Endothelial cell of umbilical vein (primary cell): ENCODE measurements at regions not wholly inside any gene's neighbourhood (a gene's known extent, or its start where the extent isn't known, plus 50 kb on each side); places are given as distances from the start of the nearest gene placed in this dataset.

Experiments
- BruUV-seq: library from RNA; stranded (reverse); fragments of 400-500 nt; replicated peaks from 2 replicates; lab custom pipeline; 2021; lab: Mats Ljungman, UMichigan
- CTCF ChIA-PET: fragments of 300-600, 350-600 bp; sonication (Branson Sonifier 250); formaldehyde crosslinking; loops from one replicate; lab custom pipeline; 2021; ENCODE audit warnings: antibody characterized with exemption, inconsistent platforms; lab: Charles Lee
- POLR2A ChIA-PET: fragments of 300-600, 350-600 bp; sonication (Branson Sonifier 250); formaldehyde crosslinking; loops from one replicate; lab custom pipeline; 2021; ENCODE audit warnings: antibody characterized with exemption, inconsistent platforms; lab: Charles Lee
- DNase-seq: peaks from one replicate; pipeline ENCODE4 v3.0.0-alpha.2; 2011; ENCODE audit warnings: low read depth, low spot score
- FAIRE-seq: peaks from 2 replicates; lab custom pipeline; 2011; peaks lifted over from hg19 to GRCh38; lab: Jason Lieb, UNC
- H2AFZ ChIP-seq: 2 replicates; pipeline ENCODE4 v1.6.0; 2012; ENCODE audit warnings: low read depth, low read length, control low read depth, inconsistent platforms
- H3K27ac ChIP-seq: 2 replicates; pipeline ENCODE4 v1.5.1; 2011; ENCODE audit warnings: low read depth, mild to moderate bottlenecking, control low read depth, low read length, moderate library complexity; ENCODE audit not compliant: insufficient read depth
- H3K27me3 ChIP-seq, 2 experiments: 2 replicates each; pipeline versions ENCODE4 v1.6.0 to v1.6.1; 2011; ENCODE audit warnings: low read length in 2 of 2, mixed read lengths in 1 of 2; ENCODE audit not compliant: control insufficient read depth in 2 of 2, insufficient read depth in 2 of 2
- H3K36me3 ChIP-seq, 2 experiments: 2 replicates in 1 of 2; 3 replicates in 1 of 2; pipeline ENCODE4 v1.5.1; 2011; ENCODE audit warnings: low read length in 2 of 2, mild to moderate bottlenecking in 1 of 2, moderate library complexity in 1 of 2; ENCODE audit not compliant: control insufficient read depth in 2 of 2, insufficient read depth in 2 of 2; ENCODE audit errors: extremely low read depth in 1 of 2
- H3K4me1 ChIP-seq: 3 replicates; pipeline ENCODE4 v1.5.1; 2011; ENCODE audit warnings: mild to moderate bottlenecking, low read length; ENCODE audit not compliant: control insufficient read depth, insufficient read depth; ENCODE audit errors: extremely low read depth
- H3K4me2 ChIP-seq: 2 replicates; pipeline ENCODE4 v1.6.1; 2011; ENCODE audit warnings: low read length, control low read depth, mixed read lengths; ENCODE audit not compliant: insufficient read depth
- H3K4me3 ChIP-seq, 3 experiments: fragments of 200-600 bp in 1 of 3; sonication (generic), shearing (Covaris generic) in 1 of 3; replicated peaks in 1 of 3; 2 replicates each; pipeline ENCODE4 v1.5.1; 2011 to 2016; ENCODE audit warnings: control low read depth in 3 of 3, low read length in 3 of 3, mild to moderate bottlenecking in 2 of 3, inconsistent platforms in 1 of 3, low read depth in 1 of 3, moderate library complexity in 1 of 3; ENCODE audit not compliant: insufficient read depth in 1 of 3
- H3K79me2 ChIP-seq: 2 replicates; pipeline ENCODE4 v1.6.0; 2012; ENCODE audit warnings: low read length, inconsistent platforms; ENCODE audit not compliant: control insufficient read depth, insufficient read depth
- H3K9ac ChIP-seq: replicated peaks from 2 replicates; pipeline ENCODE3; 2011; ENCODE audit warnings: low read length, control low read depth; ENCODE audit not compliant: insufficient read depth; ENCODE audit errors: extremely low read depth
- H3K9me1 ChIP-seq: replicated peaks from 3 replicates; pipeline ENCODE4 v1.6.0; 2011; ENCODE audit warnings: mild to moderate bottlenecking, low read length; ENCODE audit not compliant: control insufficient read depth, insufficient read depth; ENCODE audit errors: extremely low read depth
- H3K9me3 ChIP-seq: replicated peaks from 2 replicates; pipeline ENCODE4 v1.5.1; 2012; ENCODE audit warnings: low read length, inconsistent platforms; ENCODE audit not compliant: control insufficient read depth, insufficient read depth
- H4K20me1 ChIP-seq: replicated peaks from 2 replicates; pipeline ENCODE3; 2011; ENCODE audit warnings: mild to moderate bottlenecking, low read length; ENCODE audit not compliant: control insufficient read depth, insufficient read depth; ENCODE audit errors: extremely low read depth
- EZH2 ChIP-seq: IDR thresholded peaks from 2 replicates; pipeline ENCODE4 v1.6.1; 2012; ENCODE audit warnings: borderline replicate concordance, low read depth, mild to moderate bottlenecking, moderate library complexity, low read length, inconsistent platforms; ENCODE audit not compliant: severe bottlenecking
- FOS ChIP-seq: IDR thresholded peaks from 2 replicates; pipeline ENCODE4 v1.6.1; 2011; ENCODE audit warnings: mild to moderate bottlenecking, low read length, moderate library complexity, borderline replicate concordance; ENCODE audit not compliant: insufficient read depth
- GATA2 ChIP-seq: IDR thresholded peaks from 2 replicates; pipeline ENCODE4 v1.7.0; 2011; ENCODE audit warnings: low read depth, mild to moderate bottlenecking, moderate library complexity, mixed read lengths, low read length; ENCODE audit not compliant: insufficient read length, insufficient read depth
- JUN ChIP-seq: IDR thresholded peaks from 2 replicates; pipeline ENCODE4 v1.6.1; 2011; ENCODE audit warnings: borderline replicate concordance, low read depth; ENCODE audit not compliant: insufficient read length, insufficient read depth
- MYC ChIP-seq: IDR thresholded peaks from one replicate; pipeline ENCODE4 v1.6.1; 2011; ENCODE audit warnings: mild to moderate bottlenecking, low read depth, low read length
- POLR2A ChIP-seq: IDR thresholded peaks from 2 replicates; pipeline ENCODE4 v1.6.1; 2012; ENCODE audit warnings: low read depth, mild to moderate bottlenecking, control low read depth, low read length
- POLR2AphosphoS5 ChIP-seq: IDR thresholded peaks from 2 replicates; pipeline ENCODE4 v1.6.1; 2012; ENCODE audit warnings: low read depth, mild to moderate bottlenecking, control low read depth, low read length, moderate library complexity; ENCODE audit not compliant: insufficient read depth
- dilution Hi-C: fragments of 300-500 bp; cut with MboI; formaldehyde crosslinking; loops from one replicate; pipeline ENCODE4 v1.15.0; 2019; ENCODE audit warnings: low sequenced_read_pairs; ENCODE audit not compliant: extremely low pct_ligation_motif_present
- intact Hi-C: fragments of 100-400 bp; cut with micrococcal nuclease; formaldehyde crosslinking; loops from one replicate; pipeline ENCODE4 v1.10.0; 2022
- TF ChIP-seq, protein P1 (sequence below), 2 donors: IDR thresholded peaks; 1 replicate in 1 of 2; 2 replicates in 1 of 2; pipeline ENCODE4 v1.5.1; 2011; ENCODE audit warnings: low read length in 2 of 2, mild to moderate bottlenecking in 2 of 2, moderate library complexity in 2 of 2, control low read depth in 1 of 2, inconsistent platforms in 1 of 2, low read depth in 1 of 2; ENCODE audit not compliant: insufficient read depth in 1 of 2; ENCODE audit errors: extremely low read depth in 1 of 2

DNA sequence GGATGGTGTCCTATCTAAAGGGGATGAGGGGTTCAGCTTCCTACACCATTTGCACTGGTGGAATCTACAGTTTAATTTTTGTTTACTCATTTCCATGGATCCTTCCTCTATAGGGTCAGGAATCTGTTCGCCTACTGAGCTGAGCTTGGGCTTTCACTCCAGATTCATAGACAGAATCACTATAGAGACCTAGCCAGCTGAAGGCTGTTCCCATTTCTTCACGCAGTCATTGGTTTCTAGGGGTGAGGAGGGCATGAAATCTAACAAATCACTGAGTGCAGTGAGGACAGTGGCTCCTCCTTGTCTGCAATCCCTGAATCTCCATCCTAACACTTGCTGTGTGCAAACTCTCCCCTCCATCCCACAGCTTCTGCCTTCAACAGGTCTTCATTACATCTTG, 578.5 kb downstream of the TSN start:
- no peaks in the 10 kb centered on the region for H3K27me3 ChIP-seq
- intact Hi-C loops, result no loop called here
- DNase-seq, result no peak
- H3K4me2 ChIP-seq, result no peak overlapping the region
- H3K9ac ChIP-seq, result no peak overlapping the region
- H3K27ac ChIP-seq, result no peak overlapping the region
- no peaks in the 10 kb centered on the region for H3K36me3 ChIP-seq
- no peak overlapping the region for H3K4me3 ChIP-seq
- ChIA-PET POLR2A (no interaction called here), CTCF (no interaction called here)
- H2AFZ ChIP-seq, result no peak overlapping the region
- TF ChIP-seq FOS, result no peak
- TF ChIP-seq JUN, result no peak
- H3K79me2 ChIP-seq, result no peaks in the 10 kb centered on the region
- dilution Hi-C loops, result no loop called here
- FAIRE-seq, result no peak
- H3K9me1 ChIP-seq, result no peaks in the 10 kb centered on the region
- BruUV-seq, result no TSS peak
- peaks cover 3% of the 10 kb centered on the region for H3K9me3 ChIP-seq
- no peaks in the 10 kb centered on the region for H3K4me1 ChIP-seq
- no peaks in the 10 kb centered on the region for H4K20me1 ChIP-seq

DNA sequence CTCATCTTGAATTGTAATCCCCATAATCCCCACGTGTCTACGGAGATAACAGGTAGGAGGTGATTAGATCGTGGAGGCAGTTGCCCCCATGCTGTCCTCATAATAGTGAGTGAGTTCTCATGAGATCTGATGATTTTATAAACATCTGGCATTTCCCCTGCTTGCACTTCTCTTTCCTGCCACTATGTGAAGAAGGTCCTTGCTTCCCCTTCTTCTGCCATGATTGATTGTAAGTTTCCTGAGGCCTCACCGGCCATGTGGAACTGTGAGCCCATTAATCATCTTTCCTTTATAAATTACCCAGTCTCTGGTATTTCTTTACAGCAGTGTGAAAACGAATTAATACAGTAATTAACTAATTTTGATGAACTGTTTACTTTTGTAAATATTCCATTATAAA, 582.5 kb downstream of the TSN start:
- no peak overlapping the region for H3K4me2 ChIP-seq
- H3K4me1 ChIP-seq, result no peaks in the 10 kb centered on the region
- H2AFZ ChIP-seq, result no peak overlapping the region
- dilution Hi-C loops (no loop called here), intact Hi-C loops (no loop called here)
- FAIRE-seq, result no peak
- ChIA-PET CTCF (no interaction called here), POLR2A (no interaction called here)
- no peak overlapping the region for H3K9ac ChIP-seq
- no peak overlapping the region for H3K27ac ChIP-seq
- H3K9me1 ChIP-seq, result no peaks in the 10 kb centered on the region
- no TSS peak for BruUV-seq
- peaks cover 3% of the 10 kb centered on the region for H3K9me3 ChIP-seq
- no peaks in the 10 kb centered on the region for H3K79me2 ChIP-seq
- no peak overlapping the region for H3K4me3 ChIP-seq
- no peak for DNase-seq
- H3K27me3 ChIP-seq, result no peaks in the 10 kb centered on the region
- no peak for TF ChIP-seq MYC
- TF ChIP-seq POLR2A, result no peak
- TF ChIP-seq, protein P1, sequence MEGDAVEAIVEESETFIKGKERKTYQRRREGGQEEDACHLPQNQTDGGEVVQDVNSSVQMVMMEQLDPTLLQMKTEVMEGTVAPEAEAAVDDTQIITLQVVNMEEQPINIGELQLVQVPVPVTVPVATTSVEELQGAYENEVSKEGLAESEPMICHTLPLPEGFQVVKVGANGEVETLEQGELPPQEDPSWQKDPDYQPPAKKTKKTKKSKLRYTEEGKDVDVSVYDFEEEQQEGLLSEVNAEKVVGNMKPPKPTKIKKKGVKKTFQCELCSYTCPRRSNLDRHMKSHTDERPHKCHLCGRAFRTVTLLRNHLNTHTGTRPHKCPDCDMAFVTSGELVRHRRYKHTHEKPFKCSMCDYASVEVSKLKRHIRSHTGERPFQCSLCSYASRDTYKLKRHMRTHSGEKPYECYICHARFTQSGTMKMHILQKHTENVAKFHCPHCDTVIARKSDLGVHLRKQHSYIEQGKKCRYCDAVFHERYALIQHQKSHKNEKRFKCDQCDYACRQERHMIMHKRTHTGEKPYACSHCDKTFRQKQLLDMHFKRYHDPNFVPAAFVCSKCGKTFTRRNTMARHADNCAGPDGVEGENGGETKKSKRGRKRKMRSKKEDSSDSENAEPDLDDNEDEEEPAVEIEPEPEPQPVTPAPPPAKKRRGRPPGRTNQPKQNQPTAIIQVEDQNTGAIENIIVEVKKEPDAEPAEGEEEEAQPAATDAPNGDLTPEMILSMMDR (IDR thresholded peaks at IDR 0.05; ENCODE audit: extremely low read depth in 1 of 2, insufficient read depth in 1 of 2, low read depth in 1 of 2, low read length in 2 of 2), result no peak
- no peak for TF ChIP-seq EZH2
- no peak for TF ChIP-seq GATA2
- no peak for TF ChIP-seq POLR2AphosphoS5
- H4K20me1 ChIP-seq, result no peaks in the 10 kb centered on the region
- H3K36me3 ChIP-seq, result no peaks in the 10 kb centered on the region
